OCI-LY7 (cell line): ENCODE measurements at regions not wholly inside any gene's neighbourhood (a gene's known extent, or its start where the extent isn't known, plus 50 kb on each side); places are given as distances from the start of the nearest gene placed in this dataset.

Experiments used
- CTCF ChIP-seq: fragments of 200-600 bp; sonication (generic); conservative IDR thresholded peaks from 2 replicates; pipeline ENCODE4 v1.5.1; 2014; ENCODE audit warnings: mild to moderate bottlenecking, antibody characterized with exemption, low read length, moderate library complexity, mixed read lengths
- EZH2phosphoT487 ChIP-seq: fragments of 200-600 bp; sonication (generic); IDR thresholded peaks from 2 replicates; pipeline ENCODE4 v1.6.1; 2018; ENCODE audit warnings: low read depth, borderline replicate concordance, mild to moderate bottlenecking, mixed run types, antibody characterized with exemption, low read length, moderate library complexity, mixed read lengths

- TF ChIP-seq CTCF: no peak
- no peak for TF ChIP-seq EZH2phosphoT487
Observed at GRCh38 chrX:101729986-101730385, 70.3 kb upstream of the ARMCX2 start.
